Small intestine (tissue), 7 donors: ENCODE measurements at regions not wholly inside any gene's neighbourhood (a gene's known extent, or its start where the extent isn't known, plus 50 kb on each side); places are given as distances from the start of the nearest gene placed in this dataset.

ENCODE experiments used
- DNase-seq, 2 donors: peaks; one replicate each; pipeline versions ENCODE4 v3.0.0 to v3.0.0-alpha.2; 2013
- FAIRE-seq: peaks from 2 replicates; lab custom pipeline; 2012; peaks lifted over from hg19 to GRCh38; lab: Jason Lieb, UNC
- H3K27ac ChIP-seq, 3 donors: one replicate each; pipeline ENCODE4 v1.5.1; 2013; ENCODE audit warnings: low read length in 2 of 3, mild to moderate bottlenecking in 2 of 3, control low read depth in 1 of 3, inconsistent platforms in 1 of 3, low read depth in 1 of 3, moderate library complexity in 1 of 3
- H3K27me3 ChIP-seq, 3 donors: one replicate each; pipeline ENCODE4 v1.6.1; 2013; ENCODE audit warnings: low read length in 3 of 3, inconsistent platforms in 1 of 3; ENCODE audit not compliant: control insufficient read depth in 3 of 3, insufficient read depth in 3 of 3
- H3K36me3 ChIP-seq, 3 donors: one replicate each; pipeline ENCODE4 v1.6.1; 2013; ENCODE audit warnings: low read length in 3 of 3, inconsistent platforms in 1 of 3, low read depth in 1 of 3, mild to moderate bottlenecking in 1 of 3, moderate library complexity in 1 of 3; ENCODE audit not compliant: control insufficient read depth in 3 of 3, insufficient read depth in 2 of 3
- H3K4me1 ChIP-seq, 3 donors: one replicate each; pipeline ENCODE4 v1.6.1; 2013; ENCODE audit warnings: low read length in 2 of 3, inconsistent platforms in 1 of 3, low read depth in 1 of 3, mild to moderate bottlenecking in 1 of 3, moderate library complexity in 1 of 3; ENCODE audit not compliant: control insufficient read depth in 3 of 3, insufficient read depth in 2 of 3
- H3K4me3 ChIP-seq, 3 donors: one replicate each; pipeline ENCODE4 v1.5.1; 2013; ENCODE audit warnings: low read length in 3 of 3, control low read depth in 1 of 3, inconsistent platforms in 1 of 3, low read depth in 1 of 3, mild to moderate bottlenecking in 1 of 3, moderate library complexity in 1 of 3
- H3K9me3 ChIP-seq, 2 donors: one replicate each; pipeline ENCODE4 v1.6.1; 2013; ENCODE audit warnings: low read depth in 1 of 2, low read length in 1 of 2; ENCODE audit not compliant: control insufficient read depth in 2 of 2, insufficient read depth in 1 of 2
- WGBS, 3 donors: extraction: QIAGEN DNeasy Blood & Tissue Kit; methylation state at CpG; one replicate each; pipeline ENCODE4 v1.1.7; 2013; 5-methylcytosine and 5-hydroxymethylcytosine counted together
- donor health status: healthy with polysubstance abuse.
- donor health status: control.
- donor health status: control.
- donor health status: Bipolar disorder and iron deficiency.
- donor health status: healthy.

DNA sequence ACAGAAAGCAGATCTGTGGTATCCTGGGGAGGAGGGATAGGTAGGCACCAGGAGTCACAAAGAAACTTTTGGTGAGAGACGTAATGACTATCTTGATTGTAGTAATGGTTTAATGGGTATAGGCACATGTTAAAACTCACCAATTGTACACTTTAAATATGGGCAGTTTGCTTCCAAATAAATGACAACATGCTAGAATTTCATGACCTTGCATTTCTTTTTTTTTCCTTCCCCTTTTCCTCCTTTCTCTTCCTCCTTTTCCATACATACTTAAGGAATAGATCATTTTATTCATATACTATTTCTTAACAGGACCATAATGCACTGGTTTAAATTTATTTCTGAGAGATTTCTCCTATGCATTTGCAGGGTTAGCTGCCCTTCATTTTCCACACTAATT lies 341.8 kb downstream of the TMEM182 start:
- Histone ChIP-seq H3K9me3 (no peaks in the 10 kb centered on the region), H3K4me1 (no peaks in the 10 kb centered on the region), H3K27me3 (no peaks in the 10 kb centered on the region), H3K36me3 (no peaks in the 10 kb centered on the region), H3K4me3 (no peak overlapping the region), H3K27ac (no peak overlapping the region)
- WGBS, 3 donors: 67 to 86% (median 72%) methylated on average over 1 of the region's 1 CpG
- FAIRE-seq (no peak), DNase-seq (no peak)

DNA sequence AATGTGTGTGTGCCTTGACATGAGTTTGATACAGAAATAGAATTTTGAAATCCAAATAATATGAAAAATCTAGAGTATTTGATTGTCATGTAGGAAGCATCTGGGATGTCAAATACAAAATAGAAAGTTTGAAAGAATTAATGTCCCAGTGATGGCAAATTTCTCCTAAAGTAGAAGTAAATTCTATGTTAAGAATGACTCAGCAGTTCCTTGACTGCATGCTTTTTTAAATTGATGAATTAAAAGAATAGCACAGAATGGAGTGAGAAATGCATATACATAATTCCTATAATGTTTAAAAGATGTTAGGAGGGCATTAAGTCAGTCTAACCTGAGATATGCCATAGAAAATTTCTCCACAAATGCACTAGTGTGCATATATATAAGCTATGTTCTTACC lies 357.5 kb downstream of the TMEM182 start:
- Histone ChIP-seq H3K27ac (no peak overlapping the region), H3K27me3 (no peaks in the 10 kb centered on the region), H3K4me1 (no peaks in the 10 kb centered on the region), H3K4me3 (no peak overlapping the region), H3K9me3 (no peaks in the 10 kb centered on the region), H3K36me3 (no peaks in the 10 kb centered on the region)
- FAIRE-seq (no peak), DNase-seq (no peak)

DNA sequence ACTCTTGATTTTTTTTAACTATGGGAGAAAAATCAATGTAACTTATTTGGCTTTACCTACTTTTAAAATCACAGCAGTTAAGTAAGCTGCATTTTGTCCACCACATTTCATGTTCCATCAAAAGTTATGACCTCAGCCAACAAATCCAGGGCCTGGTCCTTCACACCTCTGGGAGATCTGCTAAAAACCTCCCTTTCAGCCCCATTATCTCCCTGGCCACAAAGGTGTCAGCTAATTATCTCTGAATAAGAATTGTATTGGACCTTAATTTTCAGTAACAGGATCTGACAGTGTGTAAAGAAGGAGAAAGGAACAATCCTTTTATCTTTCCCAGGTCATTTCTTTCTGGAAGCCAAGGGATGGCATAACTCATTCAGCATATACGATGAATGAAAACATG lies 359.3 kb downstream of the TMEM182 start:
- Histone ChIP-seq H3K27ac (no peak overlapping the region), H3K36me3 (no peaks in the 10 kb centered on the region), H3K4me1 (no peaks in the 10 kb centered on the region), H3K4me3 (no peak overlapping the region), H3K27me3 (no peaks in the 10 kb centered on the region), H3K9me3 (no peaks in the 10 kb centered on the region)
- no peak for FAIRE-seq
- DNase-seq: no peak
- WGBS, 3 donors: 56 to 79% (median 72%) methylated on average over 1 of the region's 1 CpG

DNA sequence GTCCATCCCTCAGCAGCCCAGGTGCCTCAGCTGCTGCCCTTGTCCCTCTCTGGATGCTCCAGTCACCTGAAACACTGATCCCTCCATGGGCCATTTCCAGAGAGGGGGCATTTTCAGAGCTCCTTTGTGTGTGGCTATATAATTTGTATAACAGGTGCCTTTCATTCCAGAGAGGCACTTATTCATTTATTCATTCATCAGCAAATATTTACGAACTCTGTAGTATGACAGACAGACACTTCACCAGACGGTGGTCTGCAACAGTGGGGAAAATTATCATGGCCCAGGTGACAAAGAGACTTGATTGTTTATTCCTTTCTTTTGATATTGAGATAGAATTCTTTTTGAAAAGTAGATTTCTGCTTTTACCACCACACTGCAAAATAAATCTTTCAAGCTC lies 361.7 kb downstream of the TMEM182 start:
- Histone ChIP-seq H3K27ac (no peak overlapping the region), H3K27me3 (no peaks in the 10 kb centered on the region), H3K4me3 (no peak overlapping the region), H3K9me3 (no peaks in the 10 kb centered on the region), H3K4me1 (no peaks in the 10 kb centered on the region), H3K36me3 (no peaks in the 10 kb centered on the region)
- FAIRE-seq (no peak), DNase-seq (no peak)
- 75 to 93% (median 76%) methylated on average over 2 of the region's 2 CpGs for WGBS, 3 donors

DNA sequence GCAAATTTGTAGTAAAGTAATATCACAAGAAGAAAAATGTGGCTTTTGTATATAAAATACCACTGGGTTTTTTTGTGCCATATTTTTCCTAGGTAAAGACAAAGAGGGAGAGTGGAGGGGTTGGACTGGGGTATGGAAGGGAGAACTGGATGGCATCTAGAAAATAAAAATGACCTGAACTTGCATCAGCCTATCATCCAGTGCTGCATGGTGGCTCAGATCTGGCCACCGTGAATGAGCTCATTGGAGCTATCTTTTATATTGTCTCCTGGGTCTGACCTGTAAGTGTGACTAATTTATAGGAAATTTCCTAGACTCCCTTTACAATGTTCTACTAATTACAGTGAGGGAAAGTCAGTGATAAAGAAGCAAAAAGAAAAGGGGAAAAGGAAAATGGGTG lies 369.0 kb downstream of the TMEM182 start:
- Histone ChIP-seq H3K27ac (no peak overlapping the region), H3K36me3 (no peaks in the 10 kb centered on the region), H3K27me3 (no peaks in the 10 kb centered on the region), H3K4me1 (no peaks in the 10 kb centered on the region), H3K4me3 (no peak overlapping the region), H3K9me3 (no peaks in the 10 kb centered on the region)
- DNase-seq (no peak), FAIRE-seq (no peak)
- WGBS, 3 donors: 89 to 94% (median 91%) methylated on average over 1 of the region's 1 CpG

DNA sequence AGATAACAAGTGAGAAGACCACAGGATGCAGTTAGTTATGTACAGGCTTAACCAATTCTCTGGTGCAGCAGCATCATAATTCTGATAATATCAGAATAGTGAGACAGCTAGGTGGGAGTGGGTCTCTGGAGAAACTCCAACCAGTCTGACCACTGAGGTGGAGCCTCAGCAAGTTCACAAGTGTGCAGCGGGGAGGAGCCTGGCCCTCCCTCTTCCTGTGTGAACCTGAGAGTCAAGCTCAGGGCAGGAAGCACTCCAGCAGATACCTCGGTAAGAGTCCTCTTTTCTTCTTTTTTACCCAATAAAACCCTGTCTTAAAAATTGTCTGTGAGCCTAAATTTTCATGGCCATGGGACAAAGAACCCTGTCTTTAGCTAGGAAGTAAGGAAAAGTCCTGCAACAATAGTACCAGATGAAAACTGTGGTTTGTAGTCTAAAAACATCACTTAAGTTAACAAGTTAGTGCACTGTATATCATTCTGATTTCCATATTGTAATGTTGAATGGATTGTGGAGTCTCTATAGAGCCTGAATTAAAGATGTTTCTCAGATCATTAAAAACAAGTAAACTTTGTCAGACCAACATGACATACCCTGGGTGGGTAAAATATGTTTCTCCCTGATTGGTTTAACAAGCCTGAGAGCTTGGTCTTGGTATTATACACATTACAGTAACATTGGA lies 370.8 kb downstream of the TMEM182 start:
- Histone ChIP-seq H3K4me1 (no peaks in the 10 kb centered on the region), H3K9me3 (no peaks in the 10 kb centered on the region), H3K27me3 (no peaks in the 10 kb centered on the region), H3K36me3 (no peaks in the 10 kb centered on the region), H3K4me3 (no peak overlapping the region), H3K27ac (no peak overlapping the region)
- no peak for DNase-seq
- 46 to 67% (median 63%) methylated on average over 2 of the region's 2 CpGs for whole genome bisulfite sequencing, 3 donors
- FAIRE-seq: no peak

DNA sequence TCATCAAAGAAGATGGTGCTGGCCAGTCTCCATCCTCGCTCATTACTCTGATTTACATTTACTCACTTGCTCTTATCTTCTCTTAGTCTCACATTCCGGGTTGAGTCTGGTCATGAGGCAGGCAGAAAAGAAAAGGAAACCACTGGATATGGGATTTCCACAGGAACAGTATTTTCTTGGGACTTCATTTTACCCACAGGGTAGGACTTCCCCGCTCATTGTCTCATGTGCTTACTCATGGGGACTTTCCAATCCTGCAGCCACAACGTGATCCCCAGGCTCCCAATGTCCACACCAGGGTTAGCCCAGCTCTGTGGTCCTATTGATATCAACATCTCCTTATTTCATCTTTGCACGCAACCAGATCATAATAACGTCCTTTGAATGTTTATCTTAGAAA lies 373.8 kb downstream of the TMEM182 start:
- H3K36me3 ChIP-seq: no peaks in the 10 kb centered on the region
- 55 to 69% (median 65%) methylated on average over 6 of the region's 6 CpGs for whole genome bisulfite sequencing, 3 donors
- no peak overlapping the region for H3K27ac ChIP-seq
- no peak overlapping the region for H3K4me3 ChIP-seq
- no peaks in the 10 kb centered on the region for H3K27me3 ChIP-seq
- DNase-seq (no peak), FAIRE-seq (no peak)
- H3K9me3 ChIP-seq: no peaks in the 10 kb centered on the region
- H3K4me1 ChIP-seq: no peaks in the 10 kb centered on the region

DNA sequence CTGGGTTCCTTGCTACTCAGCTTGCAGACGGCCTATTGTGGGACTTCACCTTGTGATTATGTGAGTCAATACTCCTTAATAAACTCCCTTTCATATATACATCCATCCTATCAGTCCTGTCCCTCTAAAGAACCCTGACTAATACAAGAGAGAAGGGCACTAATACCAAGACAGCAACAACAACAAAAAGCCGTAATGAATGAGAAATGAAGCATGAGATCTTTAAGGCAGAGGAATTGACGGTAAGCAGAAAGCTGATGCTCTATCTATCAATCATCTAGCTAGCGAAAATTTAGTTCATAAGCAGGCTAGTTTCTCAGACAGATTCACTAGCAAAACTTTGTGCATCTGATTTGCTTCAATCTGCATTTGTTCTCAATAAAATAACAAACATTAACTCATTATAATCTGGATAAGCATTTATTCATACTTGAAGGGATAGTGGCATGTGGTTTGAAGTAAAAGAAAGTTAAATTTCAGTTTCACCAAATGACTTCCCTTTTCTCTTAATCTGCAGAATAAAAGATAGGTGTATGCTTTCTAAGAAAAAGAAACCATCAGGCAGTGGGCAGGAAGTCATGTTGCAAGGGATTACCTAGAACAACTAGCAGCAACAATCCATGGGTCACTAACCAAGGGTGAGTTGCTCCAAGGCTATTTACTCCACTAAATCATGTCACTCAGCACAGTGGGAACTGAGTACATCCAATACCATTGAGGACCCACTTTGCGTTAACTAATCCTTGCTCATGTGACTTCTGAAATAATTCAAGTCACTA lies 376.5 kb downstream of the TMEM182 start:
- Histone ChIP-seq H3K4me1 (no peaks in the 10 kb centered on the region), H3K4me3 (no peak overlapping the region), H3K27ac (no peak overlapping the region), H3K27me3 (no peaks in the 10 kb centered on the region), H3K9me3 (no peaks in the 10 kb centered on the region), H3K36me3 (no peaks in the 10 kb centered on the region)
- DNase-seq (no peak), FAIRE-seq (no peak)
- WGBS, 3 donors: 82 to 87% (median 86%) methylated on average over 5 of the region's 5 CpGs
